CD8-positive, alpha-beta memory T cell (primary cell): ENCODE measurements at regions not wholly inside any gene's neighbourhood (a gene's known extent, or its start where the extent isn't known, plus 50 kb on each side); places are given as distances from the start of the nearest gene placed in this dataset.

Experiments
- CTCF ChIA-PET: fragments of 350-600 bp; sonication (Branson Sonifier 250); formaldehyde crosslinking; loops from one replicate; lab custom pipeline; 2021; ENCODE audit warnings: antibody characterized with exemption; lab: Charles Lee
- POLR2A ChIA-PET: fragments of 350-600 bp; sonication (Branson Sonifier 250); formaldehyde crosslinking; loops from one replicate; lab custom pipeline; 2021; ENCODE audit warnings: antibody characterized with exemption; lab: Charles Lee
- DNase-seq, 5 donors: peaks; one replicate each; pipeline versions ENCODE4 v3.0.0 to v3.0.0-alpha.2; 2020 to 2022; ENCODE audit warnings: mixed read lengths in 1 of 5
- H3K27ac ChIP-seq: one replicate; pipeline ENCODE4 v1.7.0; 2013; ENCODE audit warnings: low read depth, mild to moderate bottlenecking, low read length, moderate library complexity
- H3K27me3 ChIP-seq: 2 replicates; pipeline ENCODE4 v1.7.0; 2013; ENCODE audit warnings: low read length, mild to moderate bottlenecking; ENCODE audit not compliant: insufficient read depth, poor library complexity, severe bottlenecking
- H3K36me3 ChIP-seq: 2 replicates; pipeline ENCODE4 v1.7.0; 2013; ENCODE audit warnings: mild to moderate bottlenecking, low read length, moderate library complexity; ENCODE audit not compliant: insufficient read depth
- H3K4me1 ChIP-seq: 2 replicates; pipeline ENCODE4 v1.7.0; 2013; ENCODE audit warnings: mild to moderate bottlenecking, low read length, moderate library complexity; ENCODE audit not compliant: insufficient read depth
- H3K4me3 ChIP-seq: 2 replicates; pipeline ENCODE4 v1.7.0; 2013; ENCODE audit warnings: mild to moderate bottlenecking, low read length
- H3K9me3 ChIP-seq: 2 replicates; pipeline ENCODE4 v1.7.0; 2013; ENCODE audit warnings: mild to moderate bottlenecking, low read length
- H3K27ac Mint-ChIP-seq, 8 donors: one replicate each; pipeline ENCODE4 v1.8.0; 2020 to 2021; ENCODE audit warnings: mixed read lengths in 8 of 8, mild to moderate bottlenecking in 6 of 8, inconsistent platforms in 3 of 8, moderate library complexity in 3 of 8
- H3K27me3 Mint-ChIP-seq, 2 donors: one replicate each; pipeline ENCODE4 v1.8.0; 2020 to 2021; ENCODE audit warnings: mixed read lengths in 2 of 2, mild to moderate bottlenecking in 1 of 2, moderate library complexity in 1 of 2
- H3K36me3 Mint-ChIP-seq, 3 donors: one replicate each; pipeline ENCODE4 v1.8.0; 2020 to 2021; ENCODE audit warnings: mixed read lengths in 3 of 3, inconsistent platforms in 1 of 3, mild to moderate bottlenecking in 1 of 3
- H3K4me1 Mint-ChIP-seq, 3 donors: one replicate each; pipeline ENCODE4 v1.8.0; 2020 to 2021; ENCODE audit warnings: mixed read lengths in 3 of 3, inconsistent platforms in 1 of 3, mild to moderate bottlenecking in 1 of 3
- H3K4me3 Mint-ChIP-seq, 7 donors: one replicate each; pipeline ENCODE4 v1.8.0; 2020 to 2021; ENCODE audit warnings: mixed read lengths in 7 of 7, mild to moderate bottlenecking in 6 of 7, moderate library complexity in 4 of 7, inconsistent platforms in 2 of 7
- H3K9me3 Mint-ChIP-seq, 5 donors: one replicate each; pipeline ENCODE4 v1.8.0; 2020 to 2022; ENCODE audit warnings: mixed read lengths in 5 of 5, mild to moderate bottlenecking in 3 of 5, moderate library complexity in 2 of 5, inconsistent platforms in 1 of 5

DNA sequence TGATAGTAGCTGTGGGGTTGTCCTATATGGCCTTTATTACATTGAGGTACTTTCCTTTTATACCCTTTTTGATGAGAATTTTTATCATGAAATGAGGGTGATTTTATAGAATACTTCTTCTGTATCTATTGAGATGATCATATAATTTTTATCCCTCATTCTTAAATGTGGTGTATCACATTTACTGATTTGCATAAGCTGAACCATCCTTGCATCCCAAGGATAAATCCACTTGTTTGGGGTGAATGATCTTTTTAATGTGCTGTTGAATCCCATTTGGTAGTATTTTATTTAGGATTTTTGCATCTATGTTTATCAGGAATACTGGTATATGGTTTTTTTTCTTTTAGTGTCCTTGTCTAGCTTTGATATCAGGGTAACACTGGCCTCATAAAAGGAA is 84.5 kb upstream of the IL6 start:
- Histone ChIP-seq H3K27ac (no peak overlapping the region), H3K4me3 (no peak overlapping the region), H3K9me3 (peaks cover 11% of the 10 kb centered on the region), H3K36me3 (no peaks in the 10 kb centered on the region), H3K27me3 (no peaks in the 10 kb centered on the region), H3K4me1 (no peaks in the 10 kb centered on the region)
- Mint-ChIP-seq H3K36me3 (peaks cover 0 to 3% (median 0%) of the 10 kb centered on the region in 3 donors), H3K9me3 (peaks cover 28 to 32% (median 32%) of the 10 kb centered on the region in 5 donors), H3K4me1 (peaks cover 2 to 12% (median 2%) of the 10 kb centered on the region in 3 donors), H3K27me3 (no peaks in the 10 kb centered on the region), H3K4me3 (no peak overlapping the region), H3K27ac (no peak overlapping the region)
- no peak for DNase-seq
- ChIA-PET CTCF (no interaction called here), POLR2A (interaction anchor here (0.6 kb wide), 1 partner anchor 354 kb away, joined by 3 read pairs; no protein-coding TSS in a partner anchor)

DNA sequence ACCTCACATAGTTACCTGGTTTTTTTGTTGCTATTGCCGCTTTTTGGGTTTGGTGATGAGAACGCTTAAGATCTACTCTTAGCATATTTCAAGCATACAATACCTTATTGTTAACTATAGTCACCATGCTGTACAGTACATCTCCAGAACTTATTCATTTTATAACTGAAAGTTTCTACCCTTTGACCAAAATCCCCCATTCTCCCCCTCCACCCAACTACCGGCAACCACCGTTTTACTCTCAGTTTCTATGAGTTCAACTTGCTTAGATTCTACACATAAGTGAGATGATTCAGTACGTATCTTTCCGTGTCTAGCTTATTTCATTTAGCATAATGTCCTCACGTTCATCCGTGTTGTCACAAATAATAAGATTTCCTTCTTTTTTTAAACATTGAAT is 86.7 kb upstream of the IL6 start:
- H3K36me3 ChIP-seq, result no peaks in the 10 kb centered on the region
- H3K36me3 Mint-ChIP-seq, result peaks cover 0 to 3% (median 0%) of the 10 kb centered on the region in 3 donors
- H3K4me1 Mint-ChIP-seq, result peaks cover 2 to 12% (median 2%) of the 10 kb centered on the region in 3 donors
- DNase-seq, result no peak
- no peak overlapping the region for H3K27ac ChIP-seq
- H3K4me3 Mint-ChIP-seq, result peak overlapping the region in 2 of 7 donors; percentile 2 to 14
- no peak overlapping the region for H3K27ac Mint-ChIP-seq
- POLR2A ChIA-PET, result no interaction called here
- H3K4me1 ChIP-seq, result no peaks in the 10 kb centered on the region
- peaks cover 13 to 24% (median 14%) of the 10 kb centered on the region in 5 donors for H3K9me3 Mint-ChIP-seq
- H3K27me3 ChIP-seq, result no peaks in the 10 kb centered on the region
- CTCF ChIA-PET, result no interaction called here
- no peaks in the 10 kb centered on the region for H3K27me3 Mint-ChIP-seq
- H3K4me3 ChIP-seq, result no peak overlapping the region
- H3K9me3 ChIP-seq, result peaks cover under 1% of the 10 kb centered on the region

DNA sequence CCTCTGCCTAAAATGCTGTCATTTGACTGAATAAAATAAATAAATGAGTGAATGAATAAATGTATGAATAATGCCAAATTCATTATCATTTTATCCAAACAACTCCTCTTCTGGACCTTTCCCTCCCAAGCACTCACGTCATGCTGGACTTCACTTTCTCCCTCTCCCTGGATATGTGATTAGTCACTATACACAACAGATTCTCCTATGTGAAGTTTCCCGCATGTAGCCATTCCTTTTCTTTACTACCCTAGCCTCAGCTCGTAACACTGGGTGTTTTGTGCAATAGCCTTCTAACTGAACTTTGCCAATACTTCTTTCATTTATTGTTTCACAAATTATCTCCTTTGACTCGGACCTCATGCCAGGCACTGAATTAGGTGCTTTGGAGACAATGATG is 87.6 kb upstream of the IL6 start:
- Histone ChIP-seq H3K27me3 (no peaks in the 10 kb centered on the region), H3K4me1 (no peaks in the 10 kb centered on the region), H3K27ac (no peak overlapping the region), H3K9me3 (no peaks in the 10 kb centered on the region), H3K4me3 (no peak overlapping the region), H3K36me3 (no peaks in the 10 kb centered on the region)
- H3K4me1 Mint-ChIP-seq, result peaks cover 2 to 12% (median 2%) of the 10 kb centered on the region in 3 donors
- no peak overlapping the region for H3K4me3 Mint-ChIP-seq
- CTCF ChIA-PET, result no interaction called here
- H3K9me3 Mint-ChIP-seq, result peaks cover 9 to 22% (median 10%) of the 10 kb centered on the region in 5 donors
- no peak overlapping the region for H3K27ac Mint-ChIP-seq
- peaks cover 1 to 4% of the 10 kb centered on the region in 2 donors for H3K27me3 Mint-ChIP-seq
- H3K36me3 Mint-ChIP-seq, result peaks cover 0 to 3% (median 0%) of the 10 kb centered on the region in 3 donors
- POLR2A ChIA-PET, result no interaction called here
- DNase-seq, result no peak

DNA sequence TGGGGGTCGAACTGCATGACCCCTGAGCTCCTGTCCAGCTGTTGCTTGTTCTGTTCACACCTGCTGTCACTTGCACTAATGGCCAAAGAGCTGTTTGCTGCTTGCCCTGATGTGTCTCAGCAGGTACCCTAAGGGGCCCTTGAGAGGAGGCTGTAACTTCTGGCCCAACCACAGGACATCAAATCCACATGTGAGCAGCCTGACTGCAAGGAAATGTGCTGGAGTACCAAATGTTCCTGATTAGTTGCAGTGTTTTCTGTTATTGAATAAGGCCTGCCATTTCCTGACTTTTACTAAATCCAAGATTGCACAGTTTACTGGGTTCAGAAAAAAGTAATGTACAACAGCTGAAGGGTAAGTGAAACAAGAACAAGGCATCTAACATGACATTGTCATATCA is 91.7 kb upstream of the IL6 start:
- Mint-ChIP-seq H3K27me3 (peaks cover 5 to 20% of the 10 kb centered on the region in 2 donors), H3K9me3 (peaks cover 0 to 1% (median 0%) of the 10 kb centered on the region in 5 donors), H3K4me1 (peaks cover under 1 to 2% (median 2%) of the 10 kb centered on the region in 3 donors), H3K36me3 (peaks cover 0 to 2% (median 0%) of the 10 kb centered on the region in 3 donors), H3K27ac (no peak overlapping the region), H3K4me3 (no peak overlapping the region)
- DNase-seq, result no peak
- H3K4me3 ChIP-seq, result no peak overlapping the region
- CTCF ChIA-PET, result interaction anchor here (1.0 kb wide), 1 partner anchor 10 kb away, joined by 3 read pairs; no protein-coding TSS in a partner anchor
- no peaks in the 10 kb centered on the region for H3K9me3 ChIP-seq
- H3K4me1 ChIP-seq, result no peaks in the 10 kb centered on the region
- POLR2A ChIA-PET, result no interaction called here
- H3K36me3 ChIP-seq, result no peaks in the 10 kb centered on the region
- H3K27me3 ChIP-seq, result no peaks in the 10 kb centered on the region
- no peak overlapping the region for H3K27ac ChIP-seq

DNA sequence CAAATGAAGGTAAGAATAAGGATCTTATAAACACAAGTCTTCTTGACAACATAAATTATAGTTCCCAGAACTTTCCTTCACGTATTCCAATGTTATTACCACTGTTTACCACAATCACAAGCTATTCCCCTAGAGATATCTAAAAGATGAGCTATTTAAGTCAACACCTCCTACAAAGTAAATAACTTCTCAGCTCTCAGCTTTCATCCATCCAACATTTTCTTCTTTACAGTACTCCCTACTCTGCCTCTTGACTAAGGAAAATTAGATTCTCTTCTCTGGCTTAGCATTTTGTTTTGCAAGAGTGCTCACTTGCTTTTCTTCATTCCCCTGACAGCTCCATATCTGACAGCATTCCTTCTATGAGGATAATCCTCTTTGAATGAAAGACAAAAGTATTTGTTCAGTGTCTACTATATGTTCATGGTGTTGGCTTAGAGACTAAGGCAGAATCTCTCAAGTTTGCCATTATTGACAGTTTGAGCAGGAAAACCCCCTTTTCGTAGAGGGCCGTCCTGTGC is 93.0 kb upstream of the IL6 start:
- Mint-ChIP-seq H3K4me1 (no peaks in the 10 kb centered on the region), H3K36me3 (no peaks in the 10 kb centered on the region), H3K4me3 (no peak overlapping the region), H3K27ac (no peak overlapping the region), H3K27me3 (peaks cover 5 to 20% of the 10 kb centered on the region in 2 donors), H3K9me3 (peaks cover 0 to 1% (median 0%) of the 10 kb centered on the region in 5 donors)
- Histone ChIP-seq H3K4me1 (no peaks in the 10 kb centered on the region), H3K4me3 (no peak overlapping the region), H3K27me3 (no peaks in the 10 kb centered on the region), H3K9me3 (no peaks in the 10 kb centered on the region), H3K36me3 (no peaks in the 10 kb centered on the region), H3K27ac (no peak overlapping the region)
- CTCF ChIA-PET, result no interaction called here
- POLR2A ChIA-PET, result no interaction called here
- DNase-seq, result no peak

DNA sequence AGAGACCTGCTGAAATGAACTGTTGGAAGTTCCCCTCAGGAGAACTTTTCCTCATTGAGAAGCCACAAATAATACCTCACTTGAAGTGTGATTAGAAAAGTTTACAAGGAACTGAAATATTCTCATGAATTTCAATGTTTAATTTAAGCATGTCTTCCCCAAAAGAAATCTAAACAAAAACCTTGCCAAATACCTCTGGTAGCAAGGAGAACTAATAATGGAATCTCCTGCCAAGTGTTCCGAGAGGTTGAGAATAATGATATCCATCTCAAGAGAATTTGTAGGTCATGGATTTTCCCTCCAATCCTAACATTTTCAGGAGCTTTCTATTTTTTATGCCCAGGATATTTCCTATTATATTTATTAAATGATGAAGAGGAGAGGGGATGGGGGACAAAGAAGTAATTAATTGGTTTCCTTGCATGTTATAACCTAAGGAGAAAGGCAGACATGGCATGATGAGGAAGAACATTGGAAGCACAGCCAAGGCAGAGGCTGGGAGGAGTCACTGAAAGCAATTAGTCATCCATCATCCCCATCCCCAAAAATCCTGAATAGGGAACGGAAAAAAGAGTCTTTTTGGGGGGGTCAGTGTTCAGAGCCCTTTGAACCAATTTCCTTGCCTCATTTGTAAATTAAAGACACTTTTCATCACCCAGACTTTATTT is 93.6 kb upstream of the IL6 start:
- no peak overlapping the region for H3K27ac ChIP-seq
- no peak overlapping the region for H3K4me3 Mint-ChIP-seq
- ChIA-PET CTCF (no interaction called here), POLR2A (no interaction called here)
- H3K36me3 ChIP-seq, result no peaks in the 10 kb centered on the region
- H3K4me1 ChIP-seq, result no peaks in the 10 kb centered on the region
- peaks cover 5 to 20% of the 10 kb centered on the region in 2 donors for H3K27me3 Mint-ChIP-seq
- H3K27me3 ChIP-seq, result no peaks in the 10 kb centered on the region
- H3K4me1 Mint-ChIP-seq, result no peaks in the 10 kb centered on the region
- H3K4me3 ChIP-seq, result no peak overlapping the region
- no peaks in the 10 kb centered on the region for H3K9me3 ChIP-seq
- H3K27ac Mint-ChIP-seq, result no peak overlapping the region
- DNase-seq, result no peak
- H3K9me3 Mint-ChIP-seq, result peaks cover 0 to 1% (median 0%) of the 10 kb centered on the region in 5 donors
- no peaks in the 10 kb centered on the region for H3K36me3 Mint-ChIP-seq

DNA sequence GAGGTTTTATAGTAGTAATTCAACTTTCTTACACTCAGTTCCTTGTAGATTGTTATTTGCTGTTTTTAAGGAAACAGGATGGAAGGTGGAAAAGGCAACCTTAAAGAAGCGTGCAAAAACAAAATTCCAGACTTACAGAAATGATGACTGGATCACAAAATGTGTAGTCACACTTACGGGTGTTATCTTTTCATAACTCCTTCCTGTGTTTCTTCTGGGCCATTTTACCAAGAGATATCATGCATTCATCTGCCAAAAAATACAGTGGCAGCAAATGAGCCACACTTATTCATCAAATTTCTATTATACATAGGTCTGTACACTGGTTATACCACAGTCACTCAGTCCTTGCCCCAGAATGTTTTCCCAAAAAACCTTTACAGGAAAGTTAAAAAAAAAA is 94.3 kb upstream of the IL6 start:
- no peak overlapping the region for H3K4me3 ChIP-seq
- ChIA-PET POLR2A (no interaction called here), CTCF (no interaction called here)
- no peaks in the 10 kb centered on the region for H3K9me3 ChIP-seq
- Mint-ChIP-seq H3K4me1 (no peaks in the 10 kb centered on the region), H3K9me3 (peaks cover 0 to 1% (median 0%) of the 10 kb centered on the region in 5 donors), H3K27me3 (peaks cover 5 to 20% of the 10 kb centered on the region in 2 donors), H3K27ac (no peak overlapping the region), H3K36me3 (no peaks in the 10 kb centered on the region), H3K4me3 (peak overlapping the region in 1 of 7 donors; percentile 1)
- no peak for DNase-seq
- H3K36me3 ChIP-seq, result no peaks in the 10 kb centered on the region
- H3K27me3 ChIP-seq, result no peaks in the 10 kb centered on the region
- no peaks in the 10 kb centered on the region for H3K4me1 ChIP-seq
- H3K27ac ChIP-seq, result no peak overlapping the region

DNA sequence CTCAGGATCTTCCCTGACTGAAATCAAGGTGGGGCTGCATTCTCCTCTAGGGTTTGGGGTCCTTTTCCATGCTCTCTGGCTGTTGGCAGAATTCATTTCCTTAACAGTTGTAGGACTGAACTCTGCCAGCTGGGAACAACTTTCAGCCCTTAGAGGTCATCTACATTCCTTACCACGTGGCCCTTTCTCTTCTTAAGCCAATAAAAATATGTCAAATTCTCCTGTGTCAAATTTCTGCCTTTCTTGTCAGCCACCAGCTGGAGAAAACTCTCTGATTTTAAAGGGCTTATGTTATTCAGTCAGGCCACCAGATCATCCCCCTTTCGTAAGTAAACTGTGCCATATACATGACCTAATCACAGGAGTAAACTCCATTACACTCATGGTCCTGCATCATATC is 95.3 kb upstream of the IL6 start:
- Histone ChIP-seq H3K4me3 (no peak overlapping the region), H3K27me3 (no peaks in the 10 kb centered on the region), H3K4me1 (no peaks in the 10 kb centered on the region), H3K27ac (no peak overlapping the region), H3K36me3 (no peaks in the 10 kb centered on the region), H3K9me3 (no peaks in the 10 kb centered on the region)
- Mint-ChIP-seq H3K4me3 (no peak overlapping the region), H3K36me3 (no peaks in the 10 kb centered on the region), H3K4me1 (no peaks in the 10 kb centered on the region), H3K9me3 (no peaks in the 10 kb centered on the region), H3K27me3 (peaks cover 5 to 24% of the 10 kb centered on the region in 2 donors), H3K27ac (no peak overlapping the region)
- ChIA-PET CTCF (no interaction called here), POLR2A (no interaction called here)
- no peak for DNase-seq
